Keratinocyte (primary cell): ENCODE measurements at regions not wholly inside any gene's neighbourhood (a gene's known extent, or its start where the extent isn't known, plus 50 kb on each side); places are given as distances from the start of the nearest gene placed in this dataset.

ENCODE experiments used
- DNase-seq: peaks from one replicate; pipeline ENCODE4 v3.0.0-alpha.2; 2011; ENCODE audit warnings: low read depth, missing footprints, low spot score
- FAIRE-seq: peaks from 2 replicates; lab custom pipeline; 2011; peaks lifted over from hg19 to GRCh38; lab: Jason Lieb, UNC
- H2AFZ ChIP-seq: 2 replicates; pipeline ENCODE4 v1.6.0; 2012; ENCODE audit warnings: low read length, control low read depth, inconsistent platforms; ENCODE audit not compliant: control insufficient read depth
- H3K27ac ChIP-seq: 2 replicates; pipeline ENCODE4 v1.5.1; 2011; ENCODE audit warnings: low read length; ENCODE audit not compliant: control insufficient read depth, insufficient read depth
- H3K27me3 ChIP-seq: 3 replicates; pipeline ENCODE4 v1.6.0; 2011; ENCODE audit warnings: low read length; ENCODE audit not compliant: control insufficient read depth, insufficient read depth; ENCODE audit errors: extremely low read depth
- H3K36me3 ChIP-seq, 2 experiments: 2 replicates in 1 of 2; 3 replicates in 1 of 2; pipeline ENCODE4 v1.5.1; 2011; ENCODE audit warnings: low read length in 2 of 2, mild to moderate bottlenecking in 1 of 2; ENCODE audit not compliant: control insufficient read depth in 2 of 2, insufficient read depth in 2 of 2; ENCODE audit errors: extremely low read depth in 1 of 2
- H3K4me1 ChIP-seq: 3 replicates; pipeline ENCODE4 v1.5.1; 2011; ENCODE audit warnings: low read length; ENCODE audit not compliant: control insufficient read depth, insufficient read depth; ENCODE audit errors: extremely low read depth
- H3K4me2 ChIP-seq: 3 replicates; pipeline ENCODE4 v1.6.0; 2011; ENCODE audit warnings: low read depth, low read length; ENCODE audit not compliant: control insufficient read depth, insufficient read depth; ENCODE audit errors: extremely low read depth
- H3K4me3 ChIP-seq, 3 experiments: fragments of 200-600 bp in 1 of 3; sonication (generic) in 1 of 3; 2 replicates in 2 of 3; 3 replicates in 1 of 3; pipeline ENCODE4 v1.5.1; 2011 to 2016; ENCODE audit warnings: low read length in 3 of 3, mild to moderate bottlenecking in 3 of 3, control low read depth in 2 of 3, inconsistent platforms in 1 of 3, low read depth in 1 of 3, mixed read lengths in 1 of 3, mixed run types in 1 of 3, moderate library complexity in 1 of 3; ENCODE audit not compliant: control insufficient read depth in 2 of 3, insufficient read depth in 2 of 3; ENCODE audit errors: extremely low read depth in 1 of 3
- H3K79me2 ChIP-seq: 2 replicates; pipeline ENCODE4 v1.6.0; 2012; ENCODE audit warnings: low read length; ENCODE audit not compliant: control insufficient read depth, insufficient read depth
- H3K9ac ChIP-seq: 3 replicates; pipeline ENCODE4 v1.6.0; 2011; ENCODE audit warnings: low read length; ENCODE audit not compliant: control insufficient read depth, insufficient read depth; ENCODE audit errors: extremely low read depth
- H3K9me1 ChIP-seq: 3 replicates; pipeline ENCODE4 v1.6.0; 2011; ENCODE audit warnings: low read length; ENCODE audit not compliant: control insufficient read depth, insufficient read depth; ENCODE audit errors: extremely low read depth
- H3K9me3 ChIP-seq: 2 replicates; pipeline ENCODE4 v1.5.1; 2012; ENCODE audit warnings: low read depth, low read length; ENCODE audit not compliant: control insufficient read depth
- H4K20me1 ChIP-seq: 3 replicates; pipeline ENCODE4 v1.6.0; 2011; ENCODE audit warnings: low read length; ENCODE audit not compliant: control insufficient read depth, insufficient read depth; ENCODE audit errors: extremely low read depth
- CTCF ChIP-seq, 3 experiments: IDR thresholded peaks in 1 of 3; conservative IDR thresholded peaks in 1 of 3; optimal IDR thresholded peaks in 1 of 3; 2 replicates in 2 of 3; 3 replicates in 1 of 3; pipeline versions ENCODE3 to v1.5.1; 2011; ENCODE audit warnings: low read length in 3 of 3, mild to moderate bottlenecking in 3 of 3, moderate library complexity in 2 of 3, control low read depth in 1 of 3, inconsistent platforms in 1 of 3; ENCODE audit not compliant: insufficient read depth in 2 of 3; ENCODE audit errors: extremely low read depth in 1 of 3
- EZH2 ChIP-seq: IDR thresholded peaks from one replicate; pipeline ENCODE4 v1.6.1; 2012; ENCODE audit warnings: inconsistent platforms, mild to moderate bottlenecking, low read length, moderate library complexity
- dilution Hi-C: fragments of 300-500 bp; cut with MboI; formaldehyde crosslinking; loops from one replicate; pipeline ENCODE4 v1.7.0; 2020; ENCODE audit warnings: low sequenced_read_pairs; ENCODE audit not compliant: extremely low pct_ligation_motif_present

GRCh38 chr4:42293967-42294813, 103.1 kb upstream of the SHISA3 start:
- no peaks in the 10 kb centered on the region for H3K9me3 ChIP-seq
- FAIRE-seq = no peak
- H3K27ac ChIP-seq = no peak overlapping the region
- no peaks in the 10 kb centered on the region for H3K27me3 ChIP-seq
- H3K36me3 ChIP-seq = no peaks in the 10 kb centered on the region
- dilution Hi-C loops = no loop called here
- no peak overlapping the region for H3K9ac ChIP-seq
- no peak overlapping the region for H3K4me3 ChIP-seq
- no peaks in the 10 kb centered on the region for H3K79me2 ChIP-seq
- H3K4me1 ChIP-seq = no peaks in the 10 kb centered on the region
- TF ChIP-seq CTCF (optimal IDR thresholded peaks at IDR 0.05 in 1 of 3, IDR thresholded peaks at IDR 0.05 in 1 of 3, conservative IDR thresholded peaks at IDR 0.05 in 1 of 3; ENCODE audit: extremely low read depth in 1 of 3, insufficient read depth in 2 of 3, low read length in 3 of 3) (no peak), EZH2 (no peak)
- H2AFZ ChIP-seq = no peak overlapping the region
- no peaks in the 10 kb centered on the region for H3K9me1 ChIP-seq
- no peak for DNase-seq
- H4K20me1 ChIP-seq = no peaks in the 10 kb centered on the region
- no peak overlapping the region for H3K4me2 ChIP-seq

DNA sequence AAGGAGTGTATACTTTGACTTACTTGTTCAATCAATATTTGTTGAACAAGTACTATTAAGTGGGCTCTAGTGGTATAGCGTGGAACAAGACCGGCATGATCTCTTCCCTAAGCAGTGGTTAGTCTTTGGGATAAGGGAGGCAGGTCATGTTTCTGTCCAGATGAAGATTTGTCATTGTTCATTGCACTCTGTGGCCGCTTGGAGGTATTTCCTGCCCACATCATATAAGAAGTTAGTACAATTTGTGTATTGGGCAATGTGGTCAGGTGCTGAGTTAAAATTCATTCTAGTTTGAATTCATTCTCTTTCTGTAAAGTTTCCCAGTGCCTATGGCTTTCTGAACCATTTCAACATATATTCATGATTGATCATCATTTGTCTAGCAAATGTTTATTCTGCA, 101.1 kb upstream of the SHISA3 start:
- H3K9ac ChIP-seq = no peak overlapping the region
- no peak overlapping the region for H3K27ac ChIP-seq
- dilution Hi-C loops = no loop called here
- H3K4me3 ChIP-seq = no peak overlapping the region
- no peaks in the 10 kb centered on the region for H4K20me1 ChIP-seq
- no peak overlapping the region for H2AFZ ChIP-seq
- H3K79me2 ChIP-seq = no peaks in the 10 kb centered on the region
- DNase-seq = no peak
- no peaks in the 10 kb centered on the region for H3K9me1 ChIP-seq
- H3K4me2 ChIP-seq = no peak overlapping the region
- TF ChIP-seq CTCF (optimal IDR thresholded peaks at IDR 0.05 in 1 of 3, IDR thresholded peaks at IDR 0.05 in 1 of 3, conservative IDR thresholded peaks at IDR 0.05 in 1 of 3; ENCODE audit: extremely low read depth in 1 of 3, insufficient read depth in 2 of 3, low read length in 3 of 3) (no peak), EZH2 (no peak)
- H3K36me3 ChIP-seq = no peaks in the 10 kb centered on the region
- H3K27me3 ChIP-seq = no peaks in the 10 kb centered on the region
- FAIRE-seq = no peak
- H3K4me1 ChIP-seq = no peaks in the 10 kb centered on the region
- no peaks in the 10 kb centered on the region for H3K9me3 ChIP-seq
